ENCODE measurements at regions not wholly inside any gene's neighbourhood (a gene's known extent, or its start where the extent isn't known, plus 50 kb on each side); places are given as distances from the start of the nearest gene placed in this dataset.

GRCh38 chr10:36111676-36112075 lies 469.6 kb upstream of the FZD8 start:
- POLR2A ChIA-PET (ENCODE audit: partially characterized antibody): no interaction called here
- Histone ChIP-seq H4K91ac (replicated peaks; ENCODE audit: insufficient read length, low read length) (no peak overlapping the region), H3K79me1 (ENCODE audit: low read depth, low read length) (no peaks in the 10 kb centered on the region), H3K79me2 (ENCODE audit: control insufficient read depth in 1 of 2, insufficient read depth in 2 of 2, low read length in 2 of 2) (no peaks in the 10 kb centered on the region), H4K8ac (ENCODE audit: extremely low read depth, insufficient read depth, low read length) (no peak overlapping the region), H3K18ac (ENCODE audit: extremely low read depth, low read length) (no peak overlapping the region), H2AK5ac (ENCODE audit: low read depth, low read length) (no peak overlapping the region), H3K4me3 (ENCODE audit: extremely low read depth in 1 of 4, insufficient read depth in 2 of 4, low read depth in 3 of 4, low read length in 4 of 4) (no peak overlapping the region), H3K27ac (ENCODE audit: low read depth, low read length) (no peak overlapping the region), H2AFZ (ENCODE audit: low read length) (no peak overlapping the region), H3K56ac (replicated peaks; ENCODE audit: insufficient read length, low read depth, low read length) (no peak overlapping the region), H2BK15ac (ENCODE audit: low read length) (no peak overlapping the region), H2BK12ac (ENCODE audit: low read depth, low read length) (no peak overlapping the region), H4K20me1 (replicated peaks in 1 of 2; ENCODE audit: control insufficient read depth in 1 of 2, insufficient read depth in 2 of 2, low read length in 2 of 2) (no peaks in the 10 kb centered on the region), H3K9me3 (ENCODE audit: insufficient read depth in 2 of 2, low read depth in 1 of 2, low read length in 1 of 2) (no peaks in the 10 kb centered on the region), H3K4me1 (replicated peaks in 1 of 4; ENCODE audit: control insufficient read depth in 3 of 4, insufficient read depth in 4 of 4, low read length in 3 of 4) (no peaks in the 10 kb centered on the region), H2BK120ac (replicated peaks; ENCODE audit: low read depth, low read length) (no peak overlapping the region), H3K23ac (ENCODE audit: insufficient read length) (no peak overlapping the region), H3K4ac (replicated peaks; ENCODE audit: insufficient read length, low read depth, low read length) (no peak overlapping the region), H2BK20ac (ENCODE audit: low read length) (no peak overlapping the region), H2BK5ac (ENCODE audit: low read depth, low read length) (no peak overlapping the region), H3K23me2 (ENCODE audit: low read depth, low read length) (no peaks in the 10 kb centered on the region), H3K14ac (ENCODE audit: insufficient read length) (no peak overlapping the region), H3K4me2 (ENCODE audit: insufficient read depth in 1 of 2, low read depth in 2 of 2, low read length in 2 of 2) (no peak overlapping the region), H3K9ac (replicated peaks in 1 of 4; ENCODE audit: extremely low read depth in 1 of 4, low read depth in 3 of 4, low read length in 3 of 4) (no peak overlapping the region), H3K36me3 (ENCODE audit: control insufficient read depth in 2 of 4, insufficient read depth in 4 of 4, low read length in 3 of 4) (no peaks in the 10 kb centered on the region), H4K5ac (ENCODE audit: insufficient read length, low read depth, low read length) (no peak overlapping the region), H3K27me3 (replicated peaks in 1 of 4; ENCODE audit: control insufficient read depth in 3 of 4, extremely low read depth in 1 of 4, insufficient read depth in 3 of 4, low read length in 3 of 4) (no peaks in the 10 kb centered on the region)
- no peak for DNase-seq (ENCODE audit: low read depth in 1 of 2, low spot score in 2 of 2)
- FAIRE-seq: no peak
- CTCF ChIA-PET (ENCODE audit: partially characterized antibody): interaction anchor here (0.6 kb wide), 1 partner anchor 38 kb away, joined by 3 read pairs; no protein-coding TSS in a partner anchor
- 93% methylated on average over 2 of the region's 2 CpGs; no CpG with 5 or more reads in 1 of the 2 experiments for WGBS, 2 experiments (ENCODE audit: extremely low coverage in 1 of 2, insufficient coverage in 1 of 2, insufficient read length in 1 of 2, insufficient replicate concordance in 2 of 2, low coverage in 1 of 2, low lambda C conversion rate in 2 of 2, missing lambda C conversion rate in 1 of 2)
- no peak for TF ChIP-seq TAF1 (IDR thresholded peaks at IDR 0.05; ENCODE audit: low read depth, low read length)
- TF ChIP-seq JUND (IDR thresholded peaks at IDR 0.05; ENCODE audit: low read length): no peak
- no peak for TF ChIP-seq SIRT6 (IDR thresholded peaks at IDR 0.05; ENCODE audit: low read length)
- TF ChIP-seq EGR1 (IDR thresholded peaks at IDR 0.05; ENCODE audit: borderline replicate concordance, low read depth, low read length): no peak
- TF ChIP-seq, protein P1, sequence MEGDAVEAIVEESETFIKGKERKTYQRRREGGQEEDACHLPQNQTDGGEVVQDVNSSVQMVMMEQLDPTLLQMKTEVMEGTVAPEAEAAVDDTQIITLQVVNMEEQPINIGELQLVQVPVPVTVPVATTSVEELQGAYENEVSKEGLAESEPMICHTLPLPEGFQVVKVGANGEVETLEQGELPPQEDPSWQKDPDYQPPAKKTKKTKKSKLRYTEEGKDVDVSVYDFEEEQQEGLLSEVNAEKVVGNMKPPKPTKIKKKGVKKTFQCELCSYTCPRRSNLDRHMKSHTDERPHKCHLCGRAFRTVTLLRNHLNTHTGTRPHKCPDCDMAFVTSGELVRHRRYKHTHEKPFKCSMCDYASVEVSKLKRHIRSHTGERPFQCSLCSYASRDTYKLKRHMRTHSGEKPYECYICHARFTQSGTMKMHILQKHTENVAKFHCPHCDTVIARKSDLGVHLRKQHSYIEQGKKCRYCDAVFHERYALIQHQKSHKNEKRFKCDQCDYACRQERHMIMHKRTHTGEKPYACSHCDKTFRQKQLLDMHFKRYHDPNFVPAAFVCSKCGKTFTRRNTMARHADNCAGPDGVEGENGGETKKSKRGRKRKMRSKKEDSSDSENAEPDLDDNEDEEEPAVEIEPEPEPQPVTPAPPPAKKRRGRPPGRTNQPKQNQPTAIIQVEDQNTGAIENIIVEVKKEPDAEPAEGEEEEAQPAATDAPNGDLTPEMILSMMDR (IDR thresholded peaks at IDR 0.05; ENCODE audit: control extremely low read depth in 1 of 3, insufficient read depth in 1 of 3, low read depth in 1 of 3, low read length in 3 of 3): no peak
